WI38 (cell line): ENCODE measurements at regions not wholly inside any gene's neighbourhood (a gene's known extent, or its start where the extent isn't known, plus 50 kb on each side); places are given as distances from the start of the nearest gene placed in this dataset.

Source experiments
- H3K4me3 ChIP-seq: 2 replicates; pipeline ENCODE4 v1.5.1; 2011; ENCODE audit warnings: low read depth, mild to moderate bottlenecking, control low read depth, low read length
- TF ChIP-seq, protein P1 (sequence below): IDR thresholded peaks from 2 replicates; pipeline ENCODE4 v1.5.1; 2012; ENCODE audit warnings: low read depth, mild to moderate bottlenecking, control low read depth, low read length

DNA sequence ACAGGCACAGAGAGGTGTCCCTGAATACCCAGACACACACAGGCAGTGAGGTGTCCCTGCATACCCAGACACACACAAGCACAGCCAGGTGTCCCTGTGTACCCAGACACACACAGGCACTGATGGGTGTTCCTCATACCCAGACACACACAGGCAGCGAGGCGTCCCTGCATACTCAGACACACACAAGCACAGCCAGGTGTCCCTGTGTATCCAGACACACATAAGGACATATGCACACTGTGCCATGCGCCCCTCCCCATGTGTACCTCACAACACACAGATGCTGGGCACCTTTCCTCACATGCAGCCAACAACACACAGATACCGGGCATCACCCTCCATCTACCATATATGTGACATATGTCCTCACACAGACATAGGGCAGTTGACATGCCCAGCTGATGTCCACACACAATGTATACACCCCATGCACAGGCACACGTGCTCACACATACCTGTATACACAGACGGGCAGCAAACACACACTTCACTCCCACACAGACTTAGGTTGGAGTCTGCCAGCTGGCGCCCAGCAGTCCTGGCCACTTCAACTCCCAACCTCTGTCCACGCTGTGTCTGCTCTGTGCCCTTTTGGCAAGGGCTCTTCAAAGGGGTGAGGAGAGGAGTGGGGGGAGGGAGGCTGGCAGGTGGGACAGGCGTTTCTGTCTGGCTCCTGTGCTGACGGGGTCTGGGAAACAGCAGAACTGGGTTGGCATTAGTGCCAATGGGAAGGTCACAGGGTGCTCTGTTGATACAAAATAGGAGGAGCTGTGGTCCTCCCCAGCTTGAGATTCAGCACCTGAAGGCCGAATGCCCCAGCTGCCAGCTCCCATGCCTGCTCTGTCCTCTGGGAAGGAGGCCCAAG is 69.4 kb upstream of the ALX4 start:
- TF ChIP-seq, protein P1, sequence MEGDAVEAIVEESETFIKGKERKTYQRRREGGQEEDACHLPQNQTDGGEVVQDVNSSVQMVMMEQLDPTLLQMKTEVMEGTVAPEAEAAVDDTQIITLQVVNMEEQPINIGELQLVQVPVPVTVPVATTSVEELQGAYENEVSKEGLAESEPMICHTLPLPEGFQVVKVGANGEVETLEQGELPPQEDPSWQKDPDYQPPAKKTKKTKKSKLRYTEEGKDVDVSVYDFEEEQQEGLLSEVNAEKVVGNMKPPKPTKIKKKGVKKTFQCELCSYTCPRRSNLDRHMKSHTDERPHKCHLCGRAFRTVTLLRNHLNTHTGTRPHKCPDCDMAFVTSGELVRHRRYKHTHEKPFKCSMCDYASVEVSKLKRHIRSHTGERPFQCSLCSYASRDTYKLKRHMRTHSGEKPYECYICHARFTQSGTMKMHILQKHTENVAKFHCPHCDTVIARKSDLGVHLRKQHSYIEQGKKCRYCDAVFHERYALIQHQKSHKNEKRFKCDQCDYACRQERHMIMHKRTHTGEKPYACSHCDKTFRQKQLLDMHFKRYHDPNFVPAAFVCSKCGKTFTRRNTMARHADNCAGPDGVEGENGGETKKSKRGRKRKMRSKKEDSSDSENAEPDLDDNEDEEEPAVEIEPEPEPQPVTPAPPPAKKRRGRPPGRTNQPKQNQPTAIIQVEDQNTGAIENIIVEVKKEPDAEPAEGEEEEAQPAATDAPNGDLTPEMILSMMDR = no peak
- no peak overlapping the region for H3K4me3 ChIP-seq

DNA sequence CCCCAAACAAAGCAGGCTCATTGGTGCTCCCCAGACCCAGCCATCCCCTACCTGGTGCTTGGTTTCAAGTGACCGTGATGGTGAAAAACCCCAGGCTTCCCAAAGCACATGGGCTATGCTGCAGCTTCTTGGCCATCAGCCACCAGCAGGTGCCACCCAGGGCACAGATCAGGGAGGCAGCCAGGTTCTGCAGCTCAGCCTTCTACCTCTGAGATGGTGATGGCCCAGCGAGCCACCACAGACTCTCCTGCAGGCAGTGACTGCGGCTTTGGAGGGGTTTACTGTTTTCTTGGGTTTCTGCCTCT is 70.0 kb upstream of the ALX4 start:
- no peak overlapping the region for H3K4me3 ChIP-seq
- TF ChIP-seq, protein P1 = no peak

DNA sequence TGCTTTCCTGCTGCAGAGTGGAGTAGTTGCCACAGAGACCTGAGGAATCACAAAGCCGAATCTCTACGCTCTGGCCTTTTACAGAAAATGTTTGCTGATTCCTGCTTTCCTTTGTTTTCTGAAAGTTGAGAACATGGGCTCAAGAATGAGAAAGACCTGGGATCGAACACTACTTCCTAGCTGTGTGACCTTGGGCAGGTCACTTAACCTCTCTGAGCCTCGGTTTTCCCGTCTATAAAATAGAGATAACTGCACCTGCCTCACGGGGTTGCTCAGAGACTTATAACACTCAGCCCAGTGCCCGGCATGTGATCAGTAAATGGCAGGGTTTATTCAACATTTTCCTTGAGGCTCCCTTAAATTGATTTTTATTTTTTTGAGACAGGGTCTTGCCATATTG is 70.9 kb upstream of the ALX4 start:
- H3K4me3 ChIP-seq = no peak overlapping the region
- TF ChIP-seq, protein P1 = no peak

DNA sequence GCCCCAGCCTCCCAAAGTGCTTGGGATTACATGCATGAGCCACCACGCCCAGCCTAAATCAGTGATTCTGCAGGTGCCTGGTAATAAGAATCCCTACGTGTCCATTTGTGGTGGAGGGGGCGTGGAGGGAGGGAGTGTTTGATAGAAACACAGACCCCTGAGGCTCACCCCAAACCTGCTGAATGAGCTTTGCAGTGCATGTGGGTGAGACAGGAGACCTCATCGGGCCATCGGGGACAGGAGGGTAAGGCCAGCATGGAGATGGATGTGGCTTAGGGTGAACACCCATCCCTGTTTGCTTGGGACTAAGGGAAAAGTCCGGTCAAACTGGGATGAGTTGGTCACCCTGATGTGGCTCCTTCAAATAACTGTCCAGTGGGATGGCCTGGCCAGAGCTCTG is 71.3 kb upstream of the ALX4 start:
- TF ChIP-seq, protein P1 = no peak
- no peak overlapping the region for H3K4me3 ChIP-seq

DNA sequence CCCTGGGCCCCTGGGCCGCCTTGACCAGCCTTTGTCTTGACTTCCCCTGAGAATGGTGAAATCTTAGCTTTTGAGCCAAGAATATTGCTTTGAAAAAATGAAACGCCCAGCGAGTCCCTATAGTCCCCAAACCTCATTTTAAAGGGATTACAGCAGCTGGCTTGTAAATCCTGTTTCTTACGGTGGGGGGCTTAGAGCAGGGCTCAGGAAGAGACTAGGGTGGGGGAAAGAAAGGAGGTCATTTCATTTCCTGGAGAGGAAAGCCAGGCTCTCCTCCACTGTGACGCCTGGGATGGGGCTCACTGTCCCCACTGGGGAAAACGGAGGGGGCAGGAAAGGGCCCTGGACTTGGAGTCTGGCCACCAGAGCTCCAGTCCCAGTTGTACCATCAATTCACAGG is 72.2 kb upstream of the ALX4 start:
- H3K4me3 ChIP-seq = no peak overlapping the region
- TF ChIP-seq, protein P1 = no peak

DNA sequence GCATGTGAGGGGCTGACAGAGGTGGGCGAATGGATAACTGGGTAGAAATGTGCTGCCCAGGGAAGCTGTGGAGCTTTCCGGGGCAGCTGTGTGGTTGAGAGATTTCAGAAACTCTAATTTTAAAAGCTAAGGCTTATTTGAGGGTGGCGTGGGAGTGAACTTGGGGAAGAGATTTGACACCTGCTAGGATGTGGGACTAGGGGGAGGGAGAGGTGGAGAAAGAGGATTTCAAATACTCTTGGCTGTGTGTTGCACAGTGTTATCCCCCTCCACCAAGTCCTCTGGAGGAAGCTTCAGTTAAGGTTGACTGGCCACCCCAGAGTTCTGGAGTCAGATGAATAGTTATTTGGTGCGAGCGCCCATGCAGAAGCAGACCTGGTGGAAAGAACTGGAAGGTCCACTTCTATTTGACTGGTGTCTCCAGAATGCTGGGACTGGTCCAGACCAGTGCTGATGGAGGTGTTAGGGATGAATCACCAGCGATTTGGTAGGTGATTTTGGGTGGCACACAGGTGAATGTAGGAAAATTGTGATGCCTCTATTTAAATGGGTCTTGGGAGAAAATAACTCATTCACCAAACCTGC is 72.8 kb upstream of the ALX4 start:
- H3K4me3 ChIP-seq = no peak overlapping the region
- TF ChIP-seq, protein P1 = no peak

DNA sequence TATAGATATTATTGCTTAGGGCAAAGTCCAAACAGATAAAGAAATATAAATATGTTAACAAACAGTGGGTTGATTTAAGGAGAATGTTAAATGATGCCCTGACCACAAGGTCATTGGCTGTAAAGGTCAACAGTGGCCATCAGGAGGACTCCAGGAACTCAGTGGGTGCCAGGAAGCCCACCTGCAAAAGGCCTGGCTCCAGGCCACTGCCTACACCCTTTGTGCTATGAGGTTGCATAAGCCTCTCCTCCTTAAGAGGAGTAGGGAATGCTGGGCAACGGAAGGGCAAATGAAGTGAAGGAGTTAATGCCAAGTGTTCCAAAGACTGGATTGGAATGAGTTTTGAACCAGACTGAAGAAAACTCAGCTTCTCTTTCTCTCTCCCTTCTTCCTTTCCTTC is 73.3 kb upstream of the ALX4 start:
- no peak overlapping the region for H3K4me3 ChIP-seq
- TF ChIP-seq, protein P1 = no peak
